ENCODE measurements at regions not wholly inside any gene's neighbourhood (a gene's known extent, or its start where the extent isn't known, plus 50 kb on each side); places are given as distances from the start of the nearest gene placed in this dataset.

DNA sequence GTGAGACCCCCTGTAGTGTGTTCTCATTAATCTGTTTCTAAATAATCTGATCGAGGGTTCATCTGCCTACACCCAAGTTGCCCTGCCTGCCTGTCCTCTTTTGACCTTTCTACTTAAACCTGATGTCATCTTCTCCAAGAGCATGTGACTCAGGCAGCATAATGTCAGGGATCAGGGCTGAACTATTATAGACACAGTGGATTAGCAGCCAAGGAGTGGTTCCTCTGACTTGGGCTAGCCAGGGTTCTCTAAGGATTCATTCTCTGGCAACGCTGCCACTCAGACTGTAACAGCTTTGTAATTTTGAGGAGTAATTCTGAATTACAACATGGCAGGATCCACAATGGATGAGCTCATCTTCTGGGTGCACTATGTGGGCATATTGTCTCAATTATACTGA lies 124.0 kb downstream of the MDH1 start:
- TF ChIP-seq CTCF (IDR thresholded peaks at IDR 0.05) (no peak), POLR2AphosphoS5 (IDR thresholded peaks at IDR 0.05) (no peak), POLR2A (IDR thresholded peaks at IDR 0.05) (no peak)

All from gastroesophageal sphincter (tissue), 3 donors.